Activated CD8-positive, alpha-beta T cell treated with anti-CD3 and anti-CD28 coated beads for 36 hours (primary cell): ENCODE measurements at regions not wholly inside any gene's neighbourhood (a gene's known extent, or its start where the extent isn't known, plus 50 kb on each side); places are given as distances from the start of the nearest gene placed in this dataset.

Source experiments
- ATAC-seq: fragments of 200-7000 bp; cut with Tn5 transposase; one replicate; pipeline ENCODE4 v1.10.0; 2021; ENCODE audit warnings: mild to moderate bottlenecking, moderate library complexity
- CTCF ChIA-PET: fragments of 350-600 bp; sonication (Branson Sonifier 250); formaldehyde crosslinking; loops from one replicate; lab custom pipeline; 2021; ENCODE audit warnings: antibody characterized with exemption; lab: Charles Lee
- POLR2A ChIA-PET: fragments of 350-600 bp; sonication (Branson Sonifier 250); formaldehyde crosslinking; loops from one replicate; lab custom pipeline; 2021; ENCODE audit warnings: antibody characterized with exemption; lab: Charles Lee
- DNase-seq: peaks from one replicate; pipeline ENCODE4 v3.0.0-alpha.2; 2020
- H3K27ac Mint-ChIP-seq: one replicate; pipeline ENCODE4 v1.8.0; 2021; ENCODE audit warnings: mild to moderate bottlenecking, mixed read lengths
- H3K27me3 Mint-ChIP-seq: one replicate; pipeline ENCODE4 v1.8.0; 2021; ENCODE audit warnings: mixed read lengths
- H3K36me3 Mint-ChIP-seq: one replicate; pipeline ENCODE4 v1.8.0; 2021; ENCODE audit warnings: low read depth, mixed read lengths
- H3K4me1 Mint-ChIP-seq: one replicate; pipeline ENCODE4 v1.8.0; 2021; ENCODE audit warnings: low read depth, mixed read lengths
- H3K4me3 Mint-ChIP-seq: one replicate; pipeline ENCODE4 v1.8.0; 2021; ENCODE audit warnings: mild to moderate bottlenecking, moderate library complexity, mixed read lengths
- H3K9me3 Mint-ChIP-seq: one replicate; pipeline ENCODE4 v1.8.0; 2021; ENCODE audit warnings: mixed read lengths
- CTCF ChIP-seq: fragments of 200-600 bp; IDR thresholded peaks from one replicate; pipeline ENCODE4 v1.8.0; 2022; ENCODE audit warnings: antibody characterized with exemption, mild to moderate bottlenecking
- intact Hi-C: fragments of 100-400 bp; cut with micrococcal nuclease; formaldehyde crosslinking; loops from one replicate; pipeline ENCODE4 v1.10.0; 2022

- Mint-ChIP-seq H3K4me3 (no peak overlapping the region), H3K27ac (no peak overlapping the region), H3K36me3 (no peaks in the 10 kb centered on the region), H3K4me1 (peaks cover 2% of the 10 kb centered on the region), H3K27me3 (peaks cover 2% of the 10 kb centered on the region), H3K9me3 (no peaks in the 10 kb centered on the region)
- TF ChIP-seq CTCF: no peak
- DNase-seq (no peak), ATAC-seq (no peak)
- ChIA-PET CTCF (no interaction called here), POLR2A (no interaction called here)
- intact Hi-C loops: no loop called here
Observed at GRCh38 chr3:23696842-23697241, 108.9 kb upstream of the UBE2E1 start.

- POLR2A ChIA-PET: interaction anchor here (0.6 kb wide), 1 partner anchor 515 kb away, joined by 3 read pairs; no protein-coding TSS in a partner anchor
- no peak for TF ChIP-seq CTCF
- no peak for ATAC-seq
- CTCF ChIA-PET: no interaction called here
- Mint-ChIP-seq H3K27ac (no peak overlapping the region), H3K27me3 (peaks cover 2% of the 10 kb centered on the region), H3K4me3 (no peak overlapping the region), H3K9me3 (no peaks in the 10 kb centered on the region), H3K36me3 (no peaks in the 10 kb centered on the region), H3K4me1 (no peaks in the 10 kb centered on the region)
- DNase-seq: no peak
- intact Hi-C loops: no loop called here
Observed at GRCh38 chr3:23697416-23697815, 108.3 kb upstream of the UBE2E1 start.

GRCh38 chr3:23698652-23699313 is 107.0 kb upstream of the UBE2E1 start:
- H3K27me3 Mint-ChIP-seq: peaks cover 2% of the 10 kb centered on the region
- CTCF ChIA-PET: no interaction called here
- H3K9me3 Mint-ChIP-seq: no peaks in the 10 kb centered on the region
- no peaks in the 10 kb centered on the region for H3K4me1 Mint-ChIP-seq
- POLR2A ChIA-PET: no interaction called here
- intact Hi-C loops: no loop called here
- TF ChIP-seq CTCF: no peak
- H3K4me3 Mint-ChIP-seq: no peak overlapping the region
- no peak for DNase-seq
- no peak overlapping the region for H3K27ac Mint-ChIP-seq
- no peaks in the 10 kb centered on the region for H3K36me3 Mint-ChIP-seq
- ATAC-seq: no peak

GRCh38 chr3:23700616-23701015 is 105.1 kb upstream of the UBE2E1 start:
- H3K4me1 Mint-ChIP-seq: peaks cover 2% of the 10 kb centered on the region
- ChIA-PET POLR2A (no interaction called here), CTCF (no interaction called here)
- H3K27ac Mint-ChIP-seq: no peak overlapping the region
- no peaks in the 10 kb centered on the region for H3K9me3 Mint-ChIP-seq
- H3K4me3 Mint-ChIP-seq: no peak overlapping the region
- TF ChIP-seq CTCF: no peak
- ATAC-seq (no peak), DNase-seq (no peak)
- no peaks in the 10 kb centered on the region for H3K36me3 Mint-ChIP-seq
- intact Hi-C loops: no loop called here
- H3K27me3 Mint-ChIP-seq: peaks cover 4% of the 10 kb centered on the region

GRCh38 chr3:23701716-23702597 is 103.8 kb upstream of the UBE2E1 start:
- Mint-ChIP-seq H3K36me3 (no peaks in the 10 kb centered on the region), H3K27me3 (peaks cover 4% of the 10 kb centered on the region), H3K4me3 (no peak overlapping the region), H3K27ac (no peak overlapping the region), H3K4me1 (peaks cover 10% of the 10 kb centered on the region), H3K9me3 (no peaks in the 10 kb centered on the region)
- TF ChIP-seq CTCF: no peak
- CTCF ChIA-PET: no interaction called here
- intact Hi-C loops: no loop called here
- DNase-seq (no peak), ATAC-seq (no peak)
- POLR2A ChIA-PET: no interaction called here
